PFSK-1 (cell line): ENCODE measurements at regions not wholly inside any gene's neighbourhood (a gene's known extent, or its start where the extent isn't known, plus 50 kb on each side); places are given as distances from the start of the nearest gene placed in this dataset.

Experiments
- POLR2AphosphoS5 ChIP-seq: IDR thresholded peaks from 2 replicates; pipeline ENCODE4 v1.6.1; 2012; ENCODE audit warnings: low read depth, mild to moderate bottlenecking, control low read depth, low read length, moderate library complexity
- REST ChIP-seq, 2 experiments: IDR thresholded peaks; 2 replicates each; pipeline versions ENCODE4 v1.6.1 to v1.8.0; 2011 to 2012; ENCODE audit warnings: low read depth in 2 of 2, low read length in 2 of 2, control low read depth in 1 of 2, inconsistent platforms in 1 of 2, mild to moderate bottlenecking in 1 of 2, moderate library complexity in 1 of 2; ENCODE audit not compliant: insufficient read depth in 1 of 2
- TAF1 ChIP-seq: IDR thresholded peaks from 2 replicates; pipeline ENCODE4 v1.6.1; 2012; ENCODE audit warnings: low read length, control low read depth, borderline replicate concordance; ENCODE audit not compliant: insufficient read depth

- TF ChIP-seq REST (IDR thresholded peaks at IDR 0.05; ENCODE audit: insufficient read depth in 1 of 2, low read depth in 2 of 2, low read length in 2 of 2) = no peak
- TF ChIP-seq TAF1 = no peak
- TF ChIP-seq POLR2AphosphoS5 = no peak
These were observed 280.4 kb downstream of the TMEM167A start for GRCh38 chr5:82796643-82797416.
